Natural killer cell treated with Interleukin-12 subunit alpha and Interleukin-12 subunit beta and Interleukin-15 and Interleukin-18, amount 100 ng/mL, for 72 hours (primary cell): ENCODE measurements at regions not wholly inside any gene's neighbourhood (a gene's known extent, or its start where the extent isn't known, plus 50 kb on each side); places are given as distances from the start of the nearest gene placed in this dataset.

ENCODE experiments used
- ATAC-seq, 2 donors: fragments of 150-1000 bp; cut with Tn5 transposase in 1 of 2; sonication (Bioruptor Pico), chemical (Tn5 transposase) in 1 of 2; 2 replicates each; pipeline ENCODE4 v1.10.0; 2021
- DNase-seq: peaks from one replicate; pipeline ENCODE4 v3.0.0; 2022; ENCODE audit warnings: low spot score
- H3K27ac Mint-ChIP-seq, 2 donors: 1 replicate in 1 of 2; 2 replicates in 1 of 2; pipeline ENCODE4 v1.8.0; 2022; ENCODE audit warnings: mixed read lengths in 2 of 2, mild to moderate bottlenecking in 1 of 2, moderate library complexity in 1 of 2
- H3K27me3 Mint-ChIP-seq, 2 donors: 1 replicate in 1 of 2; 2 replicates in 1 of 2; pipeline ENCODE4 v1.8.0; 2022; ENCODE audit warnings: mixed read lengths in 2 of 2
- H3K36me3 Mint-ChIP-seq: one replicate; pipeline ENCODE4 v1.8.0; 2022; ENCODE audit warnings: mixed read lengths
- H3K4me1 Mint-ChIP-seq, 2 donors: 1 replicate in 1 of 2; 2 replicates in 1 of 2; pipeline ENCODE4 v1.8.0; 2022; ENCODE audit warnings: low read depth in 2 of 2, mixed read lengths in 2 of 2, mild to moderate bottlenecking in 1 of 2
- H3K4me3 Mint-ChIP-seq: one replicate; pipeline ENCODE4 v1.8.0; 2022; ENCODE audit warnings: mixed read lengths
- H3K9me3 Mint-ChIP-seq: 2 replicates; pipeline ENCODE4 v1.8.0; 2022; ENCODE audit warnings: mixed read lengths

DNA sequence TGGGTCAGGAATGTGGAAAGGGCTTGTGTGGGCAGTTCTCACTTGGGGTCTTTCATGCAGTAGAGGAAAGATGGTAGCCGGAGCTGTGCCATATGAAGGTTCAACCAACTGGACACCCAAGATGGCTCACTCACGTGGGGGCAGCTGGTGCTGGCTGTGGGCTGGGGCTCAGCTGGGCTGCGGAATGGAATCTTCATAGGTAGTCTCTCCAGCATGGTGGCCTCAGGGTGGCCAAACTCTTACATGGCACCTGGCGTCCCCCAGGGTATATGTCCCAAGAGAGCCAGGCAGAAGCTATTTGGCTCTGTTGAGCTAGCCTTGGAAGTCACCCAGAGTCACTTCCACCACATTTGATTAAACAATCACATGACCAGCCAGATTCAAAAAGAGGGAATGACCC is 163.1 kb upstream of the KLHL29 start:
- no peaks in the 10 kb centered on the region for H3K36me3 Mint-ChIP-seq
- no peak overlapping the region for H3K27ac Mint-ChIP-seq
- H3K4me1 Mint-ChIP-seq, result no peaks in the 10 kb centered on the region
- no peaks in the 10 kb centered on the region for H3K9me3 Mint-ChIP-seq
- H3K4me3 Mint-ChIP-seq, result no peak overlapping the region
- H3K27me3 Mint-ChIP-seq, result no peaks in the 10 kb centered on the region
- DNase-seq (no peak), ATAC-seq (no peak)

DNA sequence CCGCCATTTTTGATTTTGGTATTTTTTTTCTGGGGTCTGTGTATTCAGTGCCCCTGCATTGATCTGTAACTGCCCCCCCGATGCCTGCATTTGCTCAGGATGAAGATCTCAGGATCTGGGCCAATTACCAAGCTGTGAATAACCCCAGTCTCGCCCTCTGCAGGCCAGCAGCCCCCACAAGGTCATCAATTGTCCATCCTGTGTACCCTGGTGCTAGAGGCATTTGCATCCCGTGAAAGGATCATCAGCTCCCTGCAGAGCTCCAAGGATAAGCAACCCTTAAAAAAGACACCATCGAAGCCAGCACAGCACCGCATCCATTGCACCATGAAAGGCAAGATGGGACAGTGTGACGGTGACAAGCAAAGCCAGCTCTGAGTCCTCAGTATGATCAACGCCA is 154.1 kb upstream of the KLHL29 start:
- no peaks in the 10 kb centered on the region for H3K4me1 Mint-ChIP-seq
- no peak overlapping the region for H3K4me3 Mint-ChIP-seq
- ATAC-seq (no peak), DNase-seq (no peak)
- H3K27me3 Mint-ChIP-seq, result no peaks in the 10 kb centered on the region
- H3K27ac Mint-ChIP-seq, result no peak overlapping the region
- no peaks in the 10 kb centered on the region for H3K36me3 Mint-ChIP-seq
- H3K9me3 Mint-ChIP-seq, result no peaks in the 10 kb centered on the region

DNA sequence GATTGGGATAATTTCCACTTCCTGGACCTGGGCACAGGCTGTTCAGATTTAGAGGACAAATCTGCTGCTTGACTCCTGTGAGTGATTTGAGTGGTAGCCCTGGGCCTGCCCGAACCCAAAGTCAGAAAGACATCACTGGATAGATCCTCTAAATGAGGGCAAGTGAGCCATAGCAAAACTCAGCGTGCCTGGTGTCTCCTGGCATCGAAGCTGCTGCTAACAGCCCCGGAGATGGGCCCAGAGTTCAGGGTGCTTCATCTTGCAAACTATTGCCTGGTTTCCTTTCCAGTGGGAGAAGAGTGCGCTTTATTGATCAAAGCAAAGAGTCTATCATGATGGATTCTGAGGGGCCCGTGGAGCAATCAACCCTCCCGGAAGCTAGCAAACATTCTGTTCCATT is 153.1 kb upstream of the KLHL29 start:
- DNase-seq (no peak), ATAC-seq (no peak)
- no peaks in the 10 kb centered on the region for H3K4me1 Mint-ChIP-seq
- H3K9me3 Mint-ChIP-seq, result no peaks in the 10 kb centered on the region
- no peaks in the 10 kb centered on the region for H3K27me3 Mint-ChIP-seq
- H3K36me3 Mint-ChIP-seq, result no peaks in the 10 kb centered on the region
- no peak overlapping the region for H3K27ac Mint-ChIP-seq
- no peak overlapping the region for H3K4me3 Mint-ChIP-seq

DNA sequence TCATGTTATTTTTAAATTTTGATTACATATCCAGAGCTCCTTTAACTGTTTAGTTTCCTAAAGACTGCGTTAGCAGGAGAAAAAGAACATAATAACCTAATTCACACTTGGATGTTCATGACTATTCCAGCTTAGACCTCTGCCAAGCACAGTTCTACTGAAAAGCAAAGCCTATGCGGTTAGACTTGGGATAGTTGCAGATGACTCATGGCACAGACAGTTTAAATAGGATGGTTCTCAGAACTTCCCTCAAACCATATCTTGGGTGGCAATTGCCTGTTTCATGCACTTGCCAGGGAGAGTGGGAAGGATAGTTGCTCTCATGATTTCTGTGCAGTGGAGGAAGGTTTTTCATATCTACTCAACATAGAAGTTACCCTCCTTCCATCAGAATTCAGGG is 149.7 kb upstream of the KLHL29 start:
- H3K4me3 Mint-ChIP-seq, result no peak overlapping the region
- peaks cover 0 to 7% of the 10 kb centered on the region in 2 donors for H3K27me3 Mint-ChIP-seq
- H3K36me3 Mint-ChIP-seq, result no peaks in the 10 kb centered on the region
- H3K9me3 Mint-ChIP-seq, result no peaks in the 10 kb centered on the region
- DNase-seq (no peak), ATAC-seq (no peak)
- H3K4me1 Mint-ChIP-seq, result no peaks in the 10 kb centered on the region
- no peak overlapping the region for H3K27ac Mint-ChIP-seq

DNA sequence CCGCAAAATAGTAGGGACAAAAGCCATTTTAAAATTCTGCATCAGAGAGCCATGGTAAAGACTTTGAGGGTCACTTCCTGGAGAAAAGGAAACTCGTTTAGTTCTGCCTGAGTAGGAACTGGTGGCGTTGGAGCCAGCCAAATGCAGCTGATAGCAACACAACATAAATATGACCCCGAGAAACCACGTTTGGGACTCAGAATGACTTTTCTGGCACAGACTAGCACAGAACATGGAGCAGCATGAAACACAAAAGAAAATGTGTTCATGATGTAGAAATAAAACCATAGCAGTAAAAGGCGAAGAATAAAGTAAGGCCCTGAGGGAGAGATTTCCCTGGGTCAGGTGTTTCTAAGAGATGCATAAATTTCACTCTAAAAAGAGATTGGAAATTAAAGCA is 149.2 kb upstream of the KLHL29 start:
- Mint-ChIP-seq H3K4me3 (no peak overlapping the region), H3K9me3 (no peaks in the 10 kb centered on the region), H3K27me3 (peaks cover 0 to 7% of the 10 kb centered on the region in 2 donors), H3K36me3 (no peaks in the 10 kb centered on the region), H3K4me1 (no peaks in the 10 kb centered on the region), H3K27ac (no peak overlapping the region)
- ATAC-seq, result no peak
- no peak for DNase-seq

DNA sequence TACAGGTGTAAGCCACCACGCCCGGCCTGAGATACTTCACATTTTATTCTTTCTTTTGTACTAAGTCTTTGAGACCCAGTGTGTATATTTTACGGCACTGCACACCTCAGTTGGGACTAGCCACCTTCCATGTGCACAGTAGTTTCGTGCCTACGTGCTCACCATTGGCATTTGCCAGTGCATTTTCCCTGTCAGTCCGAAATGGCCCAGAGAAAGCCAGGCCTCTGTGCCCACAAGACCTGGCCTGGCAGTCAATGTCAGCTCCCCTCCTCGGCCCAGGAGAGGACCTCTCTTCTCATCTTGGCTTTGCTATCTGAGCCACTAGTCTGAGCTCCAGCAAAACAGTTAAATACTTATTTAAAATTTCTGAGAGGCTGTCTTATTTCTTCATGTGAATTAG is 147.8 kb upstream of the KLHL29 start:
- no peak overlapping the region for H3K27ac Mint-ChIP-seq
- ATAC-seq (no peak), DNase-seq (no peak)
- no peak overlapping the region for H3K4me3 Mint-ChIP-seq
- H3K36me3 Mint-ChIP-seq, result no peaks in the 10 kb centered on the region
- H3K4me1 Mint-ChIP-seq, result no peaks in the 10 kb centered on the region
- peaks cover 0 to 7% of the 10 kb centered on the region in 2 donors for H3K27me3 Mint-ChIP-seq
- H3K9me3 Mint-ChIP-seq, result no peaks in the 10 kb centered on the region

DNA sequence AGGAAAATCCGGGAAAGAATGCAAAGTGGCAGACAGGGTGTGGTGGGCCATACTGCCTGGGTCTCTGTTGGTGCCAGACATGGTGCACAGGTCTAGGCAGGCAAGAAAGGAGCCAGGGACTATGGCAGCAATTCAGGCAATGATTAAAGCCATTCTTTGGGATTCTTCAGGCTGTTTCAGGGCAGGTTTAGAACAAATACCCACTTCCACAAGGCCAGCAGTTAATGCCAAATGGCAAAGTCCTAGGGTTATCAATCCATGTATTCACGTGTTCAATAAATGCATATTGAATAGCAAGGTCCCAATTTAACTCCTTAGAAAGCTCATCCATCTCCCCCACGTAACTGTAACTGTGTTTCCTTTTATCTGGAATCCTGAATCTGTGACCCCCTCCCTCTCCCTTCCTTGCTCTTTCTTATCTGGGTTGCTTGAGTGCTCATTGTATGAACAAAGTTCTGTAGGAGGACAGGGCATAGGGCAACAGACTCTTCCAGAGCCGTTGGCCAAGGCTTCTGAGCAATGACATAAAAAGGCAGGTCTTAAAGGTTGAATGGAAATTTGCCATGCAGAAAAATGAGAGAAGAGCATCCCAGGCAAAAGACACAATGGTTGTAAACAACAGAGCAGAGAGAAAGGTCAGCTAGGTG is 146.8 kb upstream of the KLHL29 start:
- Mint-ChIP-seq H3K27ac (no peak overlapping the region), H3K9me3 (no peaks in the 10 kb centered on the region)

DNA sequence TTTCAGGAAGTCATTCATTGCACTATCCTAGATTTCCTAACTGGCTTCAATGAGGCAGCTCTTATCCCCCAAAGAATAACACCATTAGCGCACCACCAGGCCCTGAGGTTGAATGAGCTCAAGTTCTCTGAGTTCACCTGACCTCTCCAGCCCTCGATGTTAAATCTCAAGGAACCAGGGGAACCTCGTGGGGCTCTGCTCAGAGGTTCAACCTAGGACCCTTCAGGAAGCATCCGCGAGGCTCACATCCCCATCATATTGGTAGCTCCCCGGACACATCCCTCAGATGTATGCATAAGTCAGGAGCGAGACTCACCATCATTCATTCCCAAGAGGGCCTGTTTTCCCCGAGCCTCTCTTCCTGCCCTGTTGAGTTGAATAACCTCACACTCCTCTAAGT is 145.6 kb upstream of the KLHL29 start:
- Mint-ChIP-seq H3K36me3 (no peaks in the 10 kb centered on the region), H3K4me3 (no peak overlapping the region), H3K9me3 (no peaks in the 10 kb centered on the region), H3K27ac (no peak overlapping the region), H3K4me1 (no peaks in the 10 kb centered on the region), H3K27me3 (peaks cover 0 to 7% of the 10 kb centered on the region in 2 donors)
- ATAC-seq (no peak), DNase-seq (no peak)

More for the DNA sequence above, 146.8 kb upstream of the KLHL29 start:
- peaks cover 0 to 7% of the 10 kb centered on the region in 2 donors for H3K27me3 Mint-ChIP-seq
- no peak for ATAC-seq
- H3K4me3 Mint-ChIP-seq, result no peak overlapping the region
- H3K36me3 Mint-ChIP-seq, result no peaks in the 10 kb centered on the region
- DNase-seq, result no peak
- H3K4me1 Mint-ChIP-seq, result no peaks in the 10 kb centered on the region

DNA sequence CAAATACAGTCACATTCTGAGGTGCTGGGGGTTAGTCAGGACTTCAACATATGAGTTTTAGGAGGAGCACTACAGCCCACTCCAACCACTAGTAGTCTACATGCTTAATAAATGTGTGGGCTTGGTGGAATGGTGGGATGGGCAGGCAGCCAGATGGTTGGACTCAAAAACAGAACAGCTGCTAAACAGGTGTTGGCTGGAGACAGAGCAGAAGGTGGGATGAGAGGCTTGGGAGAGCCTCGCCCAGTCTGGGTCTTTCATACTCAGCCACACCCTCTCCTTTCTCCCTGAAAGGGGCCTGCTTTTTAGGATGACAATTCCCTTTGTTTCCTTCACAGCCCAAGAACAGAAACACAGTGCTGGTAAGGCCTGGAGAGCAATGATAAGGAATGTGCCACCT is 143.9 kb upstream of the KLHL29 start:
- no peak overlapping the region for H3K27ac Mint-ChIP-seq
- no peaks in the 10 kb centered on the region for H3K4me1 Mint-ChIP-seq
- H3K9me3 Mint-ChIP-seq, result no peaks in the 10 kb centered on the region
- peaks cover 0 to 13% of the 10 kb centered on the region in 2 donors for H3K27me3 Mint-ChIP-seq
- DNase-seq, result no peak
- H3K36me3 Mint-ChIP-seq, result no peaks in the 10 kb centered on the region
- H3K4me3 Mint-ChIP-seq, result no peak overlapping the region
- no peak for ATAC-seq

DNA sequence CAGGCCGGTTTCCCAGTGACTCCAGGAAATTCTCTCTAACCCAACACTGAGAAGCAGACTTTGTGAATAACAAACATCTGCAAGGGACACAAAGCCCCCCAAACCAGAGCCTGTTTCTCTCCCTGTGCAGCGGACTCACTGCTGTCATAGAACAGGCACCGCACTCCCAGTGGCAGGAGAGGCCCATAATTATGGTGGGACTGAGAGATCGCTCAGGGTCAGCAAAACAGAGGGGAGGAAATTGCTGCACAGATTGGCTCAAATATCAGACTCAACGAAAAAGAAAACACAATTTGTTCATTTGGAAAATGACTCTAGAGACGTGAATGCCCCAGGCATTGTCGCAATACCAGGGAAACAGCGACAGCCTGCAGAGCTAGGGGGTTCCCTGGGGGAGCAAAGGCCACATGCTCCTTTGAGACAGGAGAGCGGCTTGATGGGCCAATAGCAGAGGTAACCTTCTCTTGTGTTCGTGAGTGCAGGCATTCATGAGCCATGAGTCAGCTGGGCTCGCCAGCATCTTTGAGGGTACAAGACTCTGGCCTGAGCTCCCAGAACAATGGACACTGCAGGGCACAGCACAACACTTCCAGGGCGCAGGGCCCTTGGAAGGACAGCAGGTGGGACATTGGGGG is 143.3 kb upstream of the KLHL29 start:
- ATAC-seq (no peak), DNase-seq (no peak)
- H3K9me3 Mint-ChIP-seq, result no peaks in the 10 kb centered on the region
- H3K4me3 Mint-ChIP-seq, result no peak overlapping the region
- H3K27ac Mint-ChIP-seq, result no peak overlapping the region
- H3K27me3 Mint-ChIP-seq, result peaks cover under 1 to 15% of the 10 kb centered on the region in 2 donors
- no peaks in the 10 kb centered on the region for H3K36me3 Mint-ChIP-seq
- no peaks in the 10 kb centered on the region for H3K4me1 Mint-ChIP-seq

DNA sequence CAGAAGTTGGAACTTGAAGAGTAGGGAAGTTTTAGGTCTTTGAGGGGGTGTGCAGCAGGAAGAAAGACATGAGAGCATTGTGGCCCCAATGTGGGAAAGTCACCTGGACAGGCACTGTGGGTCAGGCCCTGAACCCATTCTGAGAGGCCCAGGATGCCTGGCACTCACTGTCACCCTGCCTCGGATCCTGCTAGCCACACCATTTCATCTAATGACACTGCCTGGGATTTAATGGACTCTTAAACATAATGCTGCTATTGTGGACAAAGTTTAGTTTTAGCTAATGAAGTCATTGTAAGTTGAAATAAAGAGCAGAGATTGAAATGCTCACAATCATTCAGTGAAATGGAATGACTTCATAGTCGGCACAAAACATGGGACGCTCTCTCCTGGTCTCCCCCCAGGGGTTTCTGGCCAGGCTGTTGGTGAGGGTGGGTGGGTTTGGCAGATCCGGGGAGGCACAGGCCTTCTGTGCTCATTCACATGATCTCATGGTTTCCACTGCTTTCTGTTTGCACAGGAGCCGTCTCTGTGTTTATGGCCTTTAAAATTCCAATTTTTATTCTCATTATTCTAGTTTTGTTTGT is 141.8 kb upstream of the KLHL29 start:
- no peak for ATAC-seq
- no peak overlapping the region for H3K4me3 Mint-ChIP-seq

DNA sequence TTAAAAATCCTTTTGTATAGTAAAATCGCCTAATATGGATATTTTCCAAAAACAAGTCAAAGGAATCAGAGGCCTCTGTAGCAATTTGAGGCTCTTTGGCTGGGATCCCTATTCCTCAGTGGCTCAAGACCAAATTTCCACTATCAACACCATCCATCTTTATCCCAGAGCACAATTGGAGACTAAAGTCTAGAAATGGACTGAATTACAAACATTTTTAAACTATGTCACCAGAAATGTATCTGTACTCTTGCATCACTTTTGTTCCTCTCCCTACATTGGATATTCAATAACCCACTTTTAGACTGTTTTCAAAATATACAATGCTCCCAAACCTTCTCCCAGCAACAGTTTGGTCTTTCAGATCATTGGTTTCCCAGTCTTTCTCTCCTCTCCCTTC is 140.4 kb upstream of the KLHL29 start:
- Mint-ChIP-seq H3K4me3 (no peak overlapping the region), H3K4me1 (no peaks in the 10 kb centered on the region), H3K36me3 (no peaks in the 10 kb centered on the region), H3K9me3 (no peaks in the 10 kb centered on the region), H3K27me3 (peaks cover 5 to 13% of the 10 kb centered on the region in 2 donors), H3K27ac (no peak overlapping the region)
- DNase-seq, result no peak
- ATAC-seq, result no peak

More for the DNA sequence above, 141.8 kb upstream of the KLHL29 start:
- H3K9me3 Mint-ChIP-seq, result no peaks in the 10 kb centered on the region
- H3K4me1 Mint-ChIP-seq, result no peaks in the 10 kb centered on the region
- DNase-seq, result no peak
- H3K36me3 Mint-ChIP-seq, result no peaks in the 10 kb centered on the region
- peaks cover 3 to 18% of the 10 kb centered on the region in 2 donors for H3K27me3 Mint-ChIP-seq
- no peak overlapping the region for H3K27ac Mint-ChIP-seq

DNA sequence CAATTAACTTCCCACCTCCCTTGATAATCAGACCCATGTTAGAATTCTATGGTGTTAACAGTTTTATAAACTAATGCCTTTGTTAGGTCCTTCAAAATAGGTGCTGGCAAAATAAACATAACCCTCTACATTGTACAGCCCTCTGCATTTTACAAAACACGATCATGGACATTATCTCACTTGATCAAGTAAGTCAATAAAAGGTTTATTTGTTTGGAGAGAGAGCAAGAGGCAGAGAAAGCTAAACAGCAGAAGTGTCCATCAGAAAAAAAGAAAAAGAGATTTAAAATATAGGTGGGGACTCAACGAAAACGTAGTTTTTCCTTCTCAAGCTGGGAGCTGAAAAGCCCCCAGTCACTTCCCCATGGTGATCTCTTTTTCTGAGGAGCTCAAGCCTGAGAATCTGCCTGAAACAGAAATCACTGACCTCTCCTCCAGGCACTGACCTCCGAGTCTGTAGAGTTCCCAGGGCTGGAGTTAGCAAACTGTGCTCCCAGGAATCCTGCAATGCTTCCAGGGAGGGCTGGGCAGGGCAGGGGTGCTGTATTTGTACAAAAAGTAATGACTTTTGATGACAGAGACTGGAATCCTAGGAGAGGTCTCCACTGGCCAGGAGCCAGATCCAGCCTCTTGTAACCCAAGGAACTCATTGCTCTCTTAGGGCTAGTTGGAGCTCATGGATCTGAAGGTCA is 137.8 kb upstream of the KLHL29 start:
- no peaks in the 10 kb centered on the region for H3K9me3 Mint-ChIP-seq
- DNase-seq (no peak), ATAC-seq (no peak)
- H3K27ac Mint-ChIP-seq, result no peak overlapping the region
- peaks cover 9 to 13% of the 10 kb centered on the region in 2 donors for H3K27me3 Mint-ChIP-seq
- no peaks in the 10 kb centered on the region for H3K4me1 Mint-ChIP-seq
- no peak overlapping the region for H3K4me3 Mint-ChIP-seq
- H3K36me3 Mint-ChIP-seq, result no peaks in the 10 kb centered on the region

DNA sequence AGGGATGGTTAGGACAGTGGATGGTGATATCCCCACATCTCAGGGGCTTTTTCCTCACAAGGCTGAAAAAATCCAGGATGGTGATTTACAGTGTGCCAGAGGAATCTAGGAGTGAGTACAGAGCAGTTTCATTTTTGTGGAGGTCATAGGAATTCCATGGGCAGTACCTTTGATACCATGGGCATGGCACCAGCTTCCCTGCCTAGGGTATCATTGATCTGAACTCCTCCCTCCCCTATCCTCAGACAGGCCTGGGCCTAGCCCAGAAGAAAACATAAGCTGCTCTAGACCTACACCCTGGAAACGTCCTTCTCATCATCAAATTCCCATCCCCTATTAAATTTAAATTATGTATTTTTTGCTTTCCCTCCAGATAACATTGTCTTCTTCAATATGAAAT is 136.3 kb upstream of the KLHL29 start:
- H3K27ac Mint-ChIP-seq, result no peak overlapping the region

More for the DNA sequence above, 136.3 kb upstream of the KLHL29 start:
- H3K9me3 Mint-ChIP-seq, result no peaks in the 10 kb centered on the region
- ATAC-seq (no peak), DNase-seq (no peak)
- H3K4me1 Mint-ChIP-seq, result no peaks in the 10 kb centered on the region
- peaks cover 9 to 16% of the 10 kb centered on the region in 2 donors for H3K27me3 Mint-ChIP-seq
- H3K36me3 Mint-ChIP-seq, result no peaks in the 10 kb centered on the region
- no peak overlapping the region for H3K4me3 Mint-ChIP-seq
